8988T (cell line): ENCODE measurements at regions not wholly inside any gene's neighbourhood (a gene's known extent, or its start where the extent isn't known, plus 50 kb on each side); places are given as distances from the start of the nearest gene placed in this dataset.
"Not testable (repeated sequence)": the region's sequence is repeated elsewhere in the genome, so short reads cannot be mapped to it uniquely, and the experiment has no call there.

Source experiments
- DNase-seq: peaks from one replicate; pipeline ENCODE4 v3.0.0; 2011

- no peak for DNase-seq
These were observed 481.4 kb upstream of the LMCD1 start for GRCh38 chr3:8020047-8020841.

DNA sequence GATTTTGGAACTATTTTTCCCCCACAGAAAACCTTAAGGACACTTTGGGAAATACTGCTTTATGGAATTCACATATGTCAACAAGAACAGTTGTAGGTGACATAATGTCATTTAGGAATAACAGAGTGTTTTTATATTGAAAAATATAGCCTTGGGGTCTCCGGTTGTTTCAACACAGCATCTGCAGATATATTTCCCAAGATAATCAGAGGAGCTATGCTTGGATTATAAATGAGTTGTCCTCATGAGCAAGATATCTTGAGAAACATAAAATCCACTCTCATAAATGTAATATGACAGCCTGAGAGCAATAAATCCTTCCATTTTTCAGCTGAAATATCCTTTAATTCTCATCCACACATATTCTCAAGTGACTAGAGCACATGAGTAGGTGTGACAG, 473.7 kb upstream of the LMCD1 start:
- DNase-seq: no peak

- DNase-seq: no peak
These were observed 451.3 kb upstream of the LMCD1 start for GRCh38 chr3:8050283-8050682.

- DNase-seq: no peak
These were observed 449.0 kb upstream of the LMCD1 start for GRCh38 chr3:8052659-8053058.

DNA sequence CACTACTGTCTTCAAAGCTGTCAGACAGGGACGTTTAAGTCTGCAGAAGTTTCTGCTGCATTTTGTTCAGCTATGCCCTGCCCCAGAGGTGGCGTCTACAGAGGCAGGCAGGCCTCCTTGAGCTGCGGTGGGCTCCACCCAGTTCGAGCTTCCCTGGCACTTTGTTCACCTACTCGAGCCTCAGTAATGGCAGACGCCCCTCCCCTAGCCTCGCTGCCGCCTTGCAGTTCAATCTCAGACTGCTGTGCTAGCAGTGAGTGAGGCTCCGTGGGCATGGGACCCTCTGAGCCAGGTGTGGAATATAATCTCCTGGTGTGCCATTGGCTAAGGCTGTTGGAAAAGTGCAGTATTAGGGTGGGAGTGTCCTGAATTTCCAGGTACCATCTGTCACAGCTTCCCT, 433.5 kb upstream of the LMCD1 start:
- not testable (repeated sequence) for DNase-seq

DNA sequence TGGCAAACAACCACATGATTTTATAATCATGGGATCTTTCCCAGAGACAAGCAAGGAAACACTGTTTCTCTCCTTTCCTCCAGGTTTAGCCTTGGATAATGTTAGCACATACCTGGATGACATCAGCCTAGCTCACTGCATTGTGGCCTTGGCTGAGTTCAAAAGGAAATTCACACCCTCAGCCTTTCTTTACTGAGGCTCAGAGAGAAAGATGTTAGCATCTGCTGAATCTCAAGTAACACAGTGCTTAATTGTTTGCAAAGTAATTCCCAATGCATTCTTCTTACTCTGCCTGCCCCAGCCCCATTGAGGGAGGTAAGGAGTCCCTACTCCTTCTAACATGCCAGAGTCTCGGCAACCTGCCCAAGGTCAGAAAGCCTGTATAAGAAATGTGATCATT, 432.2 kb upstream of the LMCD1 start:
- DNase-seq: no peak

DNA sequence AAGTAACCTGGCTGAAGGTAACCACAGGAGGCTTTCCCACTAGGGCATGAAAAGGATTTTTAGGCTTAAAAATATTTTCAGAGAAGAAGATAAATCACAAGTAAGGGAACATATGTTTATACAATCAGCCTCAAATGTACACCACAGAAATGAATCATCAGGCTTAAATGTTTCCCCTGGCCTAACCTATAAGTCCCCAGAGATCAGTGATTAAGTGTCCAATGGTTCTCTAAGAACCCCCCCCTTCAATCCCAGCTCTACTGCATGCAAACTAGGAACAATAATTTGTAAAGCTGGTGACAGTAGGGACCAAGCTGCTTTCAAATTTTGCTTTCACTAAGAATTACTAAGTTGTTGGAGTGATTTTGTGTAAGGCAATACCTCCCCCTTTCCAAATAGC, 431.6 kb upstream of the LMCD1 start:
- no peak for DNase-seq

DNA sequence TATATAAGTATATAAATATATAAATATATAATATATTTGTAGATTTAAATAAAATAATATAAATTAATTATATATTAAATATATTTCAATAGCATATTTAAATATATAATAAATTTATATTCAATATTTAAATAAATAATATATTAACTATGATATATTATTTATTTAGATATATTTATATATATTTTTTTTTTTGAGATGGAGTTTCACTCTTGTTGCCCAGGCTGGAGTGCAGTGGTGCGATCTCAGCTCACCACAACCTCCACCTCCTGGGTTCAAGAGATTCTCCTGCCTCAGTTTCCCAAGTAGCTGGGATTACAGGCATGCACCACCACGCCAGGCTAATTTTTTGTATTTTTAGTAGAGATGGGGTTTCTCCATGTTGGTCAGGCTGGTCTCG, 426.9 kb upstream of the LMCD1 start:
- DNase-seq: not testable (repeated sequence)

- no peak for DNase-seq
These were observed 424.5 kb upstream of the LMCD1 start for GRCh38 chr3:8077126-8077525.

DNA sequence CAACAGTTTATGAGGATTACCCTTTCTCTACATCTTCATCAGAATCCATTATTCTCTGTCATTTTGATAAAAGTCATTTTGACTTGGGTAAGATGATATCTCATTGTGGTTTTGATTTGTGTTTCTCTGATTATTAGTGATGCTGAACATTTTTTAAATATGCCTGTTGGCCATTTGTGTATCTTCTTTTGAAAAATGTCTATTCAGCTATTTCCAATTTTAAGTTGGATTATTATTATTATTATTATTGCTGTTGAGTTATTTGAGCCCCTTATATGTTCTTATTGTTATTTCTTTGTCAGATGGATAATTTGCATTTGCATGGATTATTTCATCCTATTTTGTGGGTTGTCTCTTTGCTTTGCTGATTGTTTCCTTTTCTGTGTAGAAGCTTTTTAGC, 421.2 kb upstream of the LMCD1 start:
- DNase-seq: no peak

DNA sequence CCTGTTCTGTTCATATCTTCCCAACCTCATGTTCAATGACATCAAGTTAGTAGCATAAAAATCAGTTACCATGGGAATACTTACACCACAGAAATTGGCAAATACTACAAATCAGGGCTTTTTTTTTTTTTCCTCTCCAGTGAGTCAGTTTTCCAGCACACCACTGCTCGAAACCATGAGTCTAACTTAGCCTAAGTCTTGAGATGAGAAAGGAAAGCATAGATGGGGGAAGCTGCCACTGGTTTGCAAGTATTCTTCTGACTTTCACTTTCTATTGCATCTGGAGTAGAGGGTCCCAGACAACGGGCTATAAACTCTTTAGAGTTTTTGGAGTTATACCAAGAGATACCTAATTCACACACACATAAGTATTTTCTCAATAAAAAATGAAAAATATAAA, 416.1 kb upstream of the LMCD1 start:
- no peak for DNase-seq

- no peak for DNase-seq
These were observed 413.7 kb upstream of the LMCD1 start for GRCh38 chr3:8087951-8088350.

GRCh38 chr3:8094415-8094814, 407.2 kb upstream of the LMCD1 start:
- DNase-seq: no peak

- DNase-seq: no peak
These were observed 405.9 kb upstream of the LMCD1 start for GRCh38 chr3:8095724-8096123.

- no peak for DNase-seq
These were observed 403.9 kb upstream of the LMCD1 start for GRCh38 chr3:8097690-8098089.

GRCh38 chr3:8103954-8104353, 397.7 kb upstream of the LMCD1 start:
- no peak for DNase-seq

DNA sequence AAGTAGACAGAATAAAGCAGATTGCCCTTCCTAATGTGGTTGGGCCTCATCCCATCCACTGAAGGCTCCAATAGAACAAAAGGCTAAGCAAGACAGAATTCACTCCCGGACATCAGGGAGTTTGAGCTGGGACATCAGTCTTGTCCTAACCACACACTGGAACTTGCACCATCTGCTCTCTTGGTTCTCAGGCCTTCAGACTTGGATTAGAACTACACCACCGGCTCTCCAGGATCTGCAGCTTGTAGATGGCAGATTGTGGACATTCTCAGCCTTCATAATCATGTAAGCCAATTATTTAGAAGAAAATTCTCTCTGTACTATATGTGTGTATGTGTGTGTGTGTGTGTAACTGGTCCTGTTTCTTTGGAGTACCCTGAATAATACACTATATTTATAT, 394.7 kb upstream of the LMCD1 start:
- no peak for DNase-seq

DNA sequence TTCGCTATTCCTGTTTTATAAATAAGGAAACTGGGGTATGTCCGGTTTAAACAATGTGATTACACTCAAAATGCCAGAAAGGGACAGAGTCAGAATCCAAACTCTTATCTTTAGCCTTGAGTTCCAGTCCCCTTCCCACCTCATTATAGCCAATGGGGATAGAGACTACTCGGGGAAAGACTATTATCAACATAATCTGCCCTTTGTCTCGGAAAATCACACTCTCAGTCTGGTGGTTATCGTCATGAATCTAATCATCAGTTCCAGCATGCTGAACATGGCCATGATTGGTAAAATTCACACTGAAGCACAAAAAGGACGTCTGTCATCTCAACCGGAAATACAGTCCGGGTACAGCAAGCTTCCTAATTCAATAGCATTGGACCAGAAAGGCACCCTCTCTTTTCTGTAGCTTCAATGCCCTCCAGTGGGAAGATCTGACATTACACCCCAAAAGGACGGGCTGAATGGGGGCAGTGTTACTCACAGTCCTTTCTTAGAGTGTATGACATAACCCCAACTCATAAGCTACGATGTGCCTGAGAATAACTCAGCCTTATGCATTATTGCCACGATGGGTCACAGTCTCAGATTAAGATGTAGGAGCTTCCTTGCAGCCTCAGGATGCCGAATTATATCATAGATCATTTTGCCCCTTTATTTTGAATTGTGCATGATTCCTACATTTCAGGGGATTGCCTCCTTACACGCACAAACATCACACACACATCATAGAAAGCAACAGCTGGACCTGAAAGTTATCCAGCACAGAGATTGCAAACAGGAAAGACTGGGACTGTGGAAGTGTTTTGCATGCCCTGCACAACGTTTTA, 390.4 kb upstream of the LMCD1 start:
- DNase-seq: peak; percentile 17

- no peak for DNase-seq
These were observed 389.0 kb upstream of the LMCD1 start for GRCh38 chr3:8112587-8112986.

- DNase-seq: no peak
These were observed 388.0 kb upstream of the LMCD1 start for GRCh38 chr3:8113626-8114025.

GRCh38 chr3:8128686-8129085, 372.9 kb upstream of the LMCD1 start:
- DNase-seq: no peak

DNA sequence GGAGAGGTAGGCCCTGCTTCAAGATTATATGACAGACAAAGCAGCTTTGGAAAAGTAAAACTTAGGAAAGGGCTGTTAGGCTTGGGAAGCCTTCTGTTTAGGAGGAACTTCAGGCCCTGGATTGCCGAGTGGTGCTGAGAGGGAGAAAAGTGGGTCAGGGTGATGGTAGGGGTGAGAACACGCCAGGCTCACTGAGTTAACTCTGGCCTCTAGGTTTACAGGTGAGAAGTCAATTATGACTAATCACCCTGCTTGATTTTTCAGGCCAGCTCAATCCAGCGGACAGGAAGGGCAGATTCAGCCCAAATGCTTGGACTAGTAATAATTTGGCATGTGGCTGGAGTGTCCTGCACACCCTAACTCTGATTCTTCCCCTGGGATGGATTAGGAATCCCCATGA, 365.1 kb upstream of the LMCD1 start:
- no peak for DNase-seq

DNA sequence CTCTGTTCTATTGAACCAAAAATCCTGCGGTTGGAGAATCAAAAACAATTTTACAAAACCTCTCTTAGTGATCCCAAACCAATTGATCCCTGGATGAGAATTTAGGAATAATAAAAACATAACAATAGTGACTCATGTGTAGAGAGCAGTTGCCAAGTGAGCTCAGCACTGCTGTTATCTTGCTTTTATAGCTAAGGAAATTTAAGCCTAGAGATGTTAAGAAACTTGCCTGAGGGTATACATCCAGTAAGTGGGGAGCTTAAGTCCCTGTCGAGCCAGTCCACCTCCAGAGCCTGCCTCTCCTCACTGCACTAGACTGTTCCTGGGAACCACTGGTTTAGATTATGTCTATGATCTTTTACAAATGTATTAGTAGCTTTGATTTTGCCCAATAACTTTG, 358.4 kb upstream of the LMCD1 start:
- no peak for DNase-seq

GRCh38 chr3:8145661-8146060, 356.0 kb upstream of the LMCD1 start:
- DNase-seq: no peak
